Cardiac septum (tissue), 1 donor: ENCODE measurements at regions not wholly inside any gene's neighbourhood (a gene's known extent, or its start where the extent isn't known, plus 50 kb on each side); places are given as distances from the start of the nearest gene placed in this dataset.
"Not testable (repeated sequence)": the region's sequence is repeated elsewhere in the genome, so short reads cannot be mapped to it uniquely, and the experiment has no call there.

Source experiments
- DNase-seq: peaks from one replicate; pipeline ENCODE4 v3.0.0-alpha.2; 2020; ENCODE audit warnings: low spot score
- intact Hi-C: fragments of 100-400 bp; cut with DNase I; formaldehyde crosslinking; loops from one replicate; pipeline ENCODE4 v1.14.0; 2022
- donor health status: DM: no; HTN: no; CAD: no.

GRCh38 chr16:86953631-86954391 lies 363.4 kb downstream of the C16orf95 start:
- DNase-seq: no peak
- intact Hi-C loops: no loop called here

- no peak for DNase-seq
- intact Hi-C loops: no loop called here
These were observed 361.9 kb downstream of the C16orf95 start for GRCh38 chr16:86955136-86955855.

GRCh38 chr16:86956437-86956836 lies 360.8 kb downstream of the C16orf95 start:
- DNase-seq: no peak
- intact Hi-C loops: no loop called here

- intact Hi-C loops, DNase-seq: not testable (repeated sequence)
These were observed 359.5 kb downstream of the C16orf95 start for GRCh38 chr16:86957662-86958198.

- DNase-seq: no peak
- intact Hi-C loops: no loop called here
These were observed 358.8 kb downstream of the C16orf95 start for GRCh38 chr16:86958423-86958822.

GRCh38 chr16:86959091-86959651 lies 358.0 kb downstream of the C16orf95 start:
- DNase-seq: no peak
- intact Hi-C loops: no loop called here

- no peak for DNase-seq
- intact Hi-C loops: no loop called here
These were observed 357.5 kb downstream of the C16orf95 start for GRCh38 chr16:86959729-86960128.

- DNase-seq: no peak
- intact Hi-C loops: no loop called here
These were observed 356.9 kb downstream of the C16orf95 start for GRCh38 chr16:86960266-86960665.

- no peak for DNase-seq
- intact Hi-C loops: no loop called here
These were observed 356.0 kb downstream of the C16orf95 start for GRCh38 chr16:86961171-86961601.

- no peak for DNase-seq
- intact Hi-C loops: no loop called here
These were observed 354.9 kb downstream of the C16orf95 start for GRCh38 chr16:86962259-86962658.

- intact Hi-C loops: no loop called here
These were observed 354.3 kb downstream of the C16orf95 start for GRCh38 chr16:86962913-86963312.

GRCh38 chr16:86963600-86964575 lies 353.3 kb downstream of the C16orf95 start:
- intact Hi-C loops: no loop called here
- DNase-seq: no peak

More at GRCh38 chr16:86962913-86963312, 354.3 kb downstream of the C16orf95 start:
- DNase-seq: no peak

GRCh38 chr16:86964796-86965241 lies 352.4 kb downstream of the C16orf95 start:
- DNase-seq: no peak
- intact Hi-C loops: no loop called here

- DNase-seq: no peak
- intact Hi-C loops: no loop called here
These were observed 351.9 kb downstream of the C16orf95 start for GRCh38 chr16:86965331-86965730.

- intact Hi-C loops: no loop called here
- DNase-seq: no peak
These were observed 351.2 kb downstream of the C16orf95 start for GRCh38 chr16:86965840-86966550.

- DNase-seq: no peak
- intact Hi-C loops: no loop called here
These were observed 350.4 kb downstream of the C16orf95 start for GRCh38 chr16:86966777-86967176.

- intact Hi-C loops: no loop called here
- DNase-seq: no peak
These were observed 348.3 kb downstream of the C16orf95 start for GRCh38 chr16:86968866-86969265.

GRCh38 chr16:86969716-86970115 lies 347.5 kb downstream of the C16orf95 start:
- intact Hi-C loops: no loop called here
- DNase-seq: no peak

GRCh38 chr16:86970279-86970678 lies 346.9 kb downstream of the C16orf95 start:
- intact Hi-C loops: no loop called here
- DNase-seq: no peak
